ENCODE measurements at regions not wholly inside any gene's neighbourhood (a gene's known extent, or its start where the extent isn't known, plus 50 kb on each side); places are given as distances from the start of the nearest gene placed in this dataset.
"Not testable (repeated sequence)": the region's sequence is repeated elsewhere in the genome, so short reads cannot be mapped to it uniquely, and the experiment has no call there.

GRCh38 chrX:39065051-39065871, 264.0 kb downstream of the MID1IP1 start:
- Histone ChIP-seq H3K27me3 (ENCODE audit: control insufficient read depth, insufficient read depth, low read length) (no peaks in the 10 kb centered on the region), H3K4me3 (ENCODE audit: low read depth, low read length) (no peak overlapping the region), H3K36me3 (ENCODE audit: control insufficient read depth, insufficient read depth, low read length) (no peaks in the 10 kb centered on the region)
- no peak for TF ChIP-seq CTCF (IDR thresholded peaks at IDR 0.05; ENCODE audit: insufficient read depth, low read length, severe bottlenecking)
- DNase-seq (ENCODE audit: low read depth): no peak
- no peak for FAIRE-seq

- H3K27me3 ChIP-seq (ENCODE audit: control insufficient read depth, insufficient read depth, low read length): no peaks in the 10 kb centered on the region
- no peaks in the 10 kb centered on the region for H3K36me3 ChIP-seq (ENCODE audit: control insufficient read depth, insufficient read depth, low read length)
- H3K4me3 ChIP-seq (ENCODE audit: low read depth, low read length): no peak overlapping the region
- DNase-seq (ENCODE audit: low read depth): no peak
- TF ChIP-seq CTCF (IDR thresholded peaks at IDR 0.05; ENCODE audit: insufficient read depth, low read length, severe bottlenecking): no peak
- FAIRE-seq: no peak
Measured at GRCh38 chrX:39067866-39068265, 266.6 kb downstream of the MID1IP1 start.

- not testable (repeated sequence) for H3K4me3 ChIP-seq (ENCODE audit: low read depth, low read length); H3K36me3 ChIP-seq (ENCODE audit: control insufficient read depth, insufficient read depth, low read length); DNase-seq (ENCODE audit: low read depth); FAIRE-seq; H3K27me3 ChIP-seq (ENCODE audit: control insufficient read depth, insufficient read depth, low read length)
Measured at GRCh38 chrX:39068634-39069033, 267.4 kb downstream of the MID1IP1 start.

GRCh38 chrX:39070009-39070408, 268.8 kb downstream of the MID1IP1 start:
- H3K4me3 ChIP-seq (ENCODE audit: low read depth, low read length): no peak overlapping the region
- H3K36me3 ChIP-seq (ENCODE audit: control insufficient read depth, insufficient read depth, low read length): no peaks in the 10 kb centered on the region
- TF ChIP-seq CTCF (IDR thresholded peaks at IDR 0.05; ENCODE audit: insufficient read depth, low read length, severe bottlenecking): no peak
- DNase-seq (ENCODE audit: low read depth) (no peak), FAIRE-seq (no peak)
- no peaks in the 10 kb centered on the region for H3K27me3 ChIP-seq (ENCODE audit: control insufficient read depth, insufficient read depth, low read length)

- no peak for FAIRE-seq
- TF ChIP-seq CTCF (IDR thresholded peaks at IDR 0.05; ENCODE audit: insufficient read depth, low read length, severe bottlenecking): no peak
- H3K36me3 ChIP-seq (ENCODE audit: control insufficient read depth, insufficient read depth, low read length): no peaks in the 10 kb centered on the region
- peak; percentile 71 for DNase-seq (ENCODE audit: low read depth)
- no peak overlapping the region for H3K4me3 ChIP-seq (ENCODE audit: low read depth, low read length)
- no peaks in the 10 kb centered on the region for H3K27me3 ChIP-seq (ENCODE audit: control insufficient read depth, insufficient read depth, low read length)
Measured at GRCh38 chrX:39073131-39073530, 271.9 kb downstream of the MID1IP1 start.

GRCh38 chrX:39096599-39096998, 295.3 kb downstream of the MID1IP1 start:
- H3K4me3 ChIP-seq (ENCODE audit: low read depth, low read length): no peak overlapping the region
- FAIRE-seq (no peak), DNase-seq (ENCODE audit: low read depth) (no peak)
- no peaks in the 10 kb centered on the region for H3K36me3 ChIP-seq (ENCODE audit: control insufficient read depth, insufficient read depth, low read length)
- TF ChIP-seq CTCF (IDR thresholded peaks at IDR 0.05; ENCODE audit: insufficient read depth, low read length, severe bottlenecking): no peak
- no peaks in the 10 kb centered on the region for H3K27me3 ChIP-seq (ENCODE audit: control insufficient read depth, insufficient read depth, low read length)
